ENCODE measurements at regions not wholly inside any gene's neighbourhood (a gene's known extent, or its start where the extent isn't known, plus 50 kb on each side); places are given as distances from the start of the nearest gene placed in this dataset.

- no peak overlapping the region for H3K27ac ChIP-seq
- no peak overlapping the region for H3K4me3 ChIP-seq
- no peaks in the 10 kb centered on the region for H3K27me3 ChIP-seq
- H3K4me1 ChIP-seq = no peaks in the 10 kb centered on the region
- DNase-seq = no peak
- no peaks in the 10 kb centered on the region for H3K9me3 ChIP-seq
- intact Hi-C loops (cut with DNase I; ENCODE audit: low total_unique reads) = no loop called here
- TF ChIP-seq, protein P1, sequence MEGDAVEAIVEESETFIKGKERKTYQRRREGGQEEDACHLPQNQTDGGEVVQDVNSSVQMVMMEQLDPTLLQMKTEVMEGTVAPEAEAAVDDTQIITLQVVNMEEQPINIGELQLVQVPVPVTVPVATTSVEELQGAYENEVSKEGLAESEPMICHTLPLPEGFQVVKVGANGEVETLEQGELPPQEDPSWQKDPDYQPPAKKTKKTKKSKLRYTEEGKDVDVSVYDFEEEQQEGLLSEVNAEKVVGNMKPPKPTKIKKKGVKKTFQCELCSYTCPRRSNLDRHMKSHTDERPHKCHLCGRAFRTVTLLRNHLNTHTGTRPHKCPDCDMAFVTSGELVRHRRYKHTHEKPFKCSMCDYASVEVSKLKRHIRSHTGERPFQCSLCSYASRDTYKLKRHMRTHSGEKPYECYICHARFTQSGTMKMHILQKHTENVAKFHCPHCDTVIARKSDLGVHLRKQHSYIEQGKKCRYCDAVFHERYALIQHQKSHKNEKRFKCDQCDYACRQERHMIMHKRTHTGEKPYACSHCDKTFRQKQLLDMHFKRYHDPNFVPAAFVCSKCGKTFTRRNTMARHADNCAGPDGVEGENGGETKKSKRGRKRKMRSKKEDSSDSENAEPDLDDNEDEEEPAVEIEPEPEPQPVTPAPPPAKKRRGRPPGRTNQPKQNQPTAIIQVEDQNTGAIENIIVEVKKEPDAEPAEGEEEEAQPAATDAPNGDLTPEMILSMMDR (IDR thresholded peaks at IDR 0.05) = no peak
- TF ChIP-seq POLR2A (IDR thresholded peaks at IDR 0.05) = no peak
- no peaks in the 10 kb centered on the region for H3K36me3 ChIP-seq (ENCODE audit: low read depth, missing control alignments)
- 64 to 78% methylated on average over 5 of the region's 5 CpGs for WGBS, 2 donors
Measured at GRCh38 chr1:101741910-101742309, 254.8 kb downstream of the OLFM3 start.

DNA sequence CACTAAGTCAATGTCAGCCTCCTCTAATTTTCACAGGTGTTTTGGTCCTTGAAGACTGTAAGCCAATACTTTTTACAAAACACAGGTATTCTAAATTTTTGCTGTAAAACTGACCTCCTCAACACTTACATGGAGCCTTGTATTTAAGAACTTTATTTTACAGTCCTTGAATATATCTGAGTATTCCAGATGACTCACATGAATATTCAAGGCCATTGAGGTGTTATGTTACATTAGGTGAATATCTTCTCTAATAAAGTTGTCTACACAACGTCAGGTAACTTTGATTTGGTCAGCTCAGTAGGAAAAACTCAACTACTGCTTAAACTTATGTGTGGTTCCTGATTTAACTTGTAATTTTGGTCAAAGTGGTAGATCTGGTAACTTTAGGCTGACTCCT, 254.2 kb downstream of the OLFM3 start:
- TF ChIP-seq, protein P1 (IDR thresholded peaks at IDR 0.05) = no peak
- TF ChIP-seq POLR2A (IDR thresholded peaks at IDR 0.05) = no peak
- Histone ChIP-seq H3K27me3 (no peaks in the 10 kb centered on the region), H3K36me3 (ENCODE audit: low read depth, missing control alignments) (no peaks in the 10 kb centered on the region), H3K27ac (no peak overlapping the region), H3K4me3 (no peak overlapping the region), H3K9me3 (no peaks in the 10 kb centered on the region), H3K4me1 (no peaks in the 10 kb centered on the region)
- intact Hi-C loops (cut with DNase I; ENCODE audit: low total_unique reads) = no loop called here
- DNase-seq = no peak
- WGBS, 2 donors = 58 to 69% methylated on average over 1 of the region's 1 CpG

GRCh38 chr1:101745551-101746270, 251.0 kb downstream of the OLFM3 start:
- TF ChIP-seq POLR2A (IDR thresholded peaks at IDR 0.05) = no peak
- TF ChIP-seq, protein P1 (IDR thresholded peaks at IDR 0.05) = no peak
- no peaks in the 10 kb centered on the region for H3K4me1 ChIP-seq
- H3K4me3 ChIP-seq = no peak overlapping the region
- DNase-seq = no peak
- H3K36me3 ChIP-seq (ENCODE audit: low read depth, missing control alignments) = no peaks in the 10 kb centered on the region
- H3K9me3 ChIP-seq = no peaks in the 10 kb centered on the region
- H3K27me3 ChIP-seq = no peaks in the 10 kb centered on the region
- H3K27ac ChIP-seq = no peak overlapping the region
- intact Hi-C loops (cut with DNase I; ENCODE audit: low total_unique reads) = no loop called here
- WGBS, 2 donors = 67 to 79% methylated on average over 2 of the region's 2 CpGs

DNA sequence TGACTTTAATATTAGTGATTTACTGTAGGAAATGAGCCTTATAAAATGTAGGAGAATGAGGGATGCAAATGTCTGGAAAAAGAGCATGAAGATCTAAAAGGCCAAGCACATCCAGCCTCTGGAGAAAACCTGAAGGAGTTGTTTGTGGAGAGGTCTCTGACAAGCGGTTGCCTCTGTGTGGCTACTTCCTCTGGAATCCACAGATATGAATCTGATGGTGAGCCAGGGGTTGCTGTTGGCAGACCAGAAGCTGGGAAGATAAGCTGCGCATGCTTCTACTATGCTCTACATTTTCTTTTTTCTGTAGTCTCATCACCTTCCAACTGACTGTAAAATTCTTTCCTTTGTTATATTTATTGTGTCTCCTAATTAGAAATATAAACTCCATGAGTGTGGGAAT, 248.6 kb downstream of the OLFM3 start:
- no peak overlapping the region for H3K27ac ChIP-seq
- intact Hi-C loops (cut with DNase I; ENCODE audit: low total_unique reads) = no loop called here
- TF ChIP-seq POLR2A (IDR thresholded peaks at IDR 0.05) = no peak
- TF ChIP-seq, protein P1 (IDR thresholded peaks at IDR 0.05) = no peak
- H3K4me1 ChIP-seq = no peaks in the 10 kb centered on the region
- 81 to 87% methylated on average over 2 of the region's 2 CpGs for WGBS, 2 donors
- no peak for DNase-seq
- H3K4me3 ChIP-seq = no peak overlapping the region
- H3K9me3 ChIP-seq = no peaks in the 10 kb centered on the region
- H3K36me3 ChIP-seq (ENCODE audit: low read depth, missing control alignments) = no peaks in the 10 kb centered on the region
- no peaks in the 10 kb centered on the region for H3K27me3 ChIP-seq

Small RNAs in the stretch of these regions (small RNA-seq; reads per million reads assigned to genes)
- gene RNU6-965P = 0 reads per million in 2 donors
